NCI-H446 treated with DMSO at 0.1 percent for 48 hours (cell line): ENCODE measurements at regions not wholly inside any gene's neighbourhood (a gene's known extent, or its start where the extent isn't known, plus 50 kb on each side); places are given as distances from the start of the nearest gene placed in this dataset.

Source experiments
- DNase-seq: peaks from one replicate; lab custom pipeline; 2025; lab: John Stamatoyannopoulos, UW

- DNase-seq: no peak
These were observed 420.9 kb upstream of the ATP2B1 start for GRCh38 chr12:90129366-90130030.

- DNase-seq: no peak
These were observed 419.9 kb upstream of the ATP2B1 start for GRCh38 chr12:90128526-90128925.

- DNase-seq: no peak
These were observed 417.5 kb upstream of the ATP2B1 start for GRCh38 chr12:90126125-90126524.

GRCh38 chr12:90124914-90125313 is 416.3 kb upstream of the ATP2B1 start:
- no peak for DNase-seq

GRCh38 chr12:90124289-90124688 is 415.7 kb upstream of the ATP2B1 start:
- no peak for DNase-seq

- no peak for DNase-seq
These were observed 414.0 kb upstream of the ATP2B1 start for GRCh38 chr12:90122681-90123080.

GRCh38 chr12:90120627-90121026 is 412.0 kb upstream of the ATP2B1 start:
- DNase-seq: no peak

GRCh38 chr12:90112666-90113065 is 404.0 kb upstream of the ATP2B1 start:
- DNase-seq: peak; percentile 66

- DNase-seq: peak; percentile 81
These were observed 403.3 kb upstream of the ATP2B1 start for GRCh38 chr12:90111791-90112580.

GRCh38 chr12:90106568-90106967 is 397.9 kb upstream of the ATP2B1 start:
- DNase-seq: no peak

- no peak for DNase-seq
These were observed 394.5 kb upstream of the ATP2B1 start for GRCh38 chr12:90102957-90103652.

GRCh38 chr12:90100579-90100978 is 391.9 kb upstream of the ATP2B1 start:
- no peak for DNase-seq

GRCh38 chr12:90099288-90099687 is 390.6 kb upstream of the ATP2B1 start:
- DNase-seq: no peak

- no peak for DNase-seq
These were observed 389.6 kb upstream of the ATP2B1 start for GRCh38 chr12:90098132-90098779.

- no peak for DNase-seq
These were observed 383.2 kb upstream of the ATP2B1 start for GRCh38 chr12:90091809-90092208.

- no peak for DNase-seq
These were observed 382.5 kb upstream of the ATP2B1 start for GRCh38 chr12:90090929-90091651.

- no peak for DNase-seq
These were observed 377.6 kb upstream of the ATP2B1 start for GRCh38 chr12:90086281-90086680.

- DNase-seq: no peak
These were observed 377.0 kb upstream of the ATP2B1 start for GRCh38 chr12:90085494-90086274.

GRCh38 chr12:90084018-90084417 is 375.4 kb upstream of the ATP2B1 start:
- no peak for DNase-seq

- no peak for DNase-seq
These were observed 372.0 kb upstream of the ATP2B1 start for GRCh38 chr12:90080616-90081015.
